Astrocyte of the hippocampus (primary cell): ENCODE measurements at regions not wholly inside any gene's neighbourhood (a gene's known extent, or its start where the extent isn't known, plus 50 kb on each side); places are given as distances from the start of the nearest gene placed in this dataset.
"Not testable (repeated sequence)": the region's sequence is repeated elsewhere in the genome, so short reads cannot be mapped to it uniquely, and the experiment has no call there.

Experiments used
- DNase-seq: peaks from one replicate; pipeline ENCODE4 v3.0.0; 2011; ENCODE audit warnings: low read depth, low spot score

DNA sequence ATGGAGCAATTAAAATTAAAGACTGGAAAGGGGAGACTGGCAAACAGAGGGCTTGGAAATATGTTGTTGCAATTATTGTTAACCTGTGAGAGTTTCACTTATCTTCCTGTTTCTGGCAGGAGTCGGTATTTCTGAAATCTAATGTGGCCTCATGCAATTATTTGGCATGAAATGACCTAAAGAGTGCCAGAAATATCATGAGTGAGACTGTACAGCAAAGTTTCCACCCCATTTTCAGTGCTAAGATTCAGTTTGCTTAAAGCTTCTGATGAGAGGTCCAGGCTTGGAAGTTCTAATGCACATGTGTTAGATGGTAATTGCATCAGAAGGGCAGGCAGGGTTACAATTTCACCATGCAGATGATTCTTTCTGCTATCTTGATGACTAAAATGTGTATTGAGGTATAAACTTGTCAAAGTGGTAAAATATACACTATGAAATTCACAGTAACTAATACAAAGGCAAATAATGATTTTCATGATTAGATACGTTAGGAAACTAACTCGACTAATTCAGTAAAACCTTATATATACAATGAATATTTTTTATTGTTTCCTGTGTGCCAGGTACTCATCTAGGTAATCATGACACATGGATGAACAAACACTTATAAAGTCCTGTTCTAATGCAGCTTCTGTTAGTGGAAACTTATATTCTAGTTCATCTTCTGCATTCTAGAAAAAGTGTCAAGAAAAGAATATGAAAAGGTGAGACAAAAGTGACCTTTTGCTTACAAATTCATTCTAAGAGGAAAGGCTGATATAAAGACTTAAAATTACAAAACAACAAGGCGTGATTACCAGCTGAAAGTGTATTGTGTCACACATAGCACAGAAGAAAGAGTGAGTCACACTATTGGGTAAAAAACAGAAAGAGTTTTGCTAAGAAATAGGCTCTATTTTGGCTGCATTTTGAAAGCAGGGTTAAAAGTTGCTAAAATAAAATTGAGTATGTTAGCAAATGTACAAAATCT, 533.4 kb upstream of the SEMA3D start:
- peak; percentile 54 for DNase-seq

DNA sequence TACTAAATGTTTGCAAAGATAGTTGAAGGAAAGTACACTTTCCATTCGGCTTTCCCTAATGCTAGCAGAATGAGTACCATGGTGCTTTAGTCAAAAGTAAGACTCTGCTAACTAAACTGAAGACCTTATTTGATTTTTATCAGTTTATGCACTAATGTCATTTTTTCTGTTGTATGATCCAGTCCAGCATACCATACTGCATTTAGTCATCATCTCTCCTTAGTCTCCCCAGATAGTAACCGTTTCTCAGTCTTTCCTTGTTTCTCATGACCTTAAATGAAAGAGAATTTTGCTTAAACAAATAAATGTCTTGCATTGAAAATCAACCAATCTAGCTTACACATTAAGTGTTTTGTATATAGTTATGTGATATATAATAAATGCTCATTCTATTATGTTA, 529.5 kb upstream of the SEMA3D start:
- DNase-seq: no peak

DNA sequence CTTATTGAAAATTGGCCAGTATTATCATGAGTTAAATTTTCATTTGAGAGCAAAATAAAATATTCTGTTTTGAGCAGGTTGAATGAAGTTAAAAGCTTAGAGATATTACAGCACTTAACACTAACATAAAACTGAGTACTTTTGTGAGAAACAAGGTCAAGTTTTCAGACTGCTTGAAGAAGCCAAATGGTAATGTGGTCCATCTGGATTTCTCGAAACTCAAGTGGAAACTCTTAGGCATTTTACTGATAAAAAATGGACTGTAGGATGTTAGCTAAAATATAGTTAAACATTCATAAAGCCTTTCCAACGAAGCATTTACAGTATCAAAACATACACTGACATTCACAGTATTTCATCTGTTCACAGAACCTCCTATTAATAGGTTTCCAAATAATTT, 528.1 kb upstream of the SEMA3D start:
- DNase-seq: no peak

DNA sequence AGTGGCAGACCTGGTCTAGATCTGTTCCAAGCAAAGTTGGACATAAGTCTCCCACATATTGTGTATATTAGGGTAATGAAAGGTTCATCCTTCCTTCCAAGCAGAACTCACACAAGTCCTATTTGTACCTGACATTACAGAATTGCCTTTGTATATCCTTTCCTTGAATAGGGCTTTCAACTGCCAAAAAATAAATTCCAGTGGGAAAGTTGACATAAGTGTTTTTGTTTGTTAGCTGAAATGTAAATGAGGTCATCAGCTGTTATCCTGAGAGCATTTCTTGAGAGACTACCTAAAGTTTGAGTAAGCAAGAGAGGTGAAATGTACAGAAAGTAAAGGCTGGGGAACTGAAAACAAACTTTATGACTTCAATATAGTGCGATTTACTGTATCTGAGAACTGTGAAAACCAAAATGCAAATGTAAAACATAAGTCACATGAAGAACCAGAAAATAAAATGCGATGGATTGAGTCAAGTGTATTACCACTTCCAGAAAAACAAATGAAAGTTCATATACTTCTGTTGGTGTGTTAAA, 527.3 kb upstream of the SEMA3D start:
- peak; percentile 23 for DNase-seq

DNA sequence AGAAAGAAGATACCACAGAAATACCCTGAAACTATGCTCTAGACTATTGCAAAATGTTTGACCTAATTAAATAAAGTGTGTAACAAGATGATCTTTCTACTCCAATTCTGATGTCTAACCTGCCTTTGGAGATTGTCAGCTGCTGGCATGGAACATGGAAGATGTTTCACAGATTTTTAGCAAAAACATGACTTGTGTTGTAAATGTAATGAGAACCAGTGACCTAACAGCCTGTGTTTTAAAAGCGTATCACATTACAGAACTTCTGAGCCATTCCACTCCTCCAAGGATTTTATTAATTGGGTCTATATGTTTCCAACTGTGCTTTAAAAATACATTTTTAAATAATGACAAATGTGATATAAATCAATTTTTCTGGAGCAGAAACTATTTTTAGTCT, 526.3 kb upstream of the SEMA3D start:
- DNase-seq: no peak

DNA sequence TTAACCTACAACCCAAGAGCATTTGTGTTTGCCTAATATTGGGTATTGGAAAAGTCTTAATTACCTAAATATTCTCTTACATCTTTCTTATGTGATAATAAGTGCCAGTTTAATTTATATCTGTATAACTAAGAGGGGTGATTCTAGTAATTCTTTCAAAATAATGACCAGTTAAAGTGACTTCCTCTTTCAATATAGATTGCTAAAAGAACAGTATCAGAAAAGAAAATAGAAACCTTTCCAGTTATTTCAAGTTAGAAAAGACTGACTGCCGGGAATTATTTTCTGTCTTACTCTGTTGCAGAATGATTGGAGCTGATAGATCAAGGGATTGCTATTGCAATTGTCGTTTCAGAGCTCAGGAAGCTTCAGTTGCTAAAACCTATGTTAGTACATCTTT, 525.0 kb upstream of the SEMA3D start:
- DNase-seq: no peak

DNA sequence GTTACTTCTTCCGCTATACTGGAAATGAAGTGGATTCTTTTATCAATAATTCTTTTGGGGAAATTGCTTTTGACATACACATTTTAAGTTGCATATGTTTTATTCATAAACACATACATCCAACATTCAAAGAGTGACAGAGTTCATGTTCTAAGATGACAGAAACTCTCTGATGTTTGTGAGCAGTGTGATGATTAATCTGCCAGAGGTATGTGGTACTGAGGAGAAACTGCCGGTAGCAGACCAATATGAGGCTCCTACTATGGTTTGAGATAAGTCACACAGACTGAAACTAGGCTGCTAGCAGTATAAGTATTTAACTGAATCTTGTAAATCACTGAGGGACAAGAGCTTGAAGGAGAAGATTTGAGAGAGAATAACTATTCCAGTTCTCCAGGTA, 524.1 kb upstream of the SEMA3D start:
- no peak for DNase-seq

DNA sequence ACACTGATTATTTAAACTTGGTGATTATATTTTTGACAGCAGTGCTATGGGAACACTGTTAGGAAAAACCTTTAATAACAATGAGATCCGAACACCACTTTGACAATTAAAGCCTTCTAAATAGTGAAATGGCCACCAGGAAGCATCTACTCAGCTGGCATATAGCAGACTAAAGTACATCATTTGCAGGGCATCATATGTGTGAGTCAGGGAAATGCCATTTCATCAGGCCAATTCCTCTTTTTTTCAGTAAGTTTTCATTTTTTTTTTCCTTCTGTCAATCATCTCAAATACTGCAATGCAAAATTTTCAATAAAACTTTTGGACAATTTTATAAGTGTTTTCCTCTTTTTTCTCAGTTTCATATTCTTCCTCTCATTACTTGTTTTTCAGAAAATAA, 521.4 kb upstream of the SEMA3D start:
- DNase-seq: no peak

DNA sequence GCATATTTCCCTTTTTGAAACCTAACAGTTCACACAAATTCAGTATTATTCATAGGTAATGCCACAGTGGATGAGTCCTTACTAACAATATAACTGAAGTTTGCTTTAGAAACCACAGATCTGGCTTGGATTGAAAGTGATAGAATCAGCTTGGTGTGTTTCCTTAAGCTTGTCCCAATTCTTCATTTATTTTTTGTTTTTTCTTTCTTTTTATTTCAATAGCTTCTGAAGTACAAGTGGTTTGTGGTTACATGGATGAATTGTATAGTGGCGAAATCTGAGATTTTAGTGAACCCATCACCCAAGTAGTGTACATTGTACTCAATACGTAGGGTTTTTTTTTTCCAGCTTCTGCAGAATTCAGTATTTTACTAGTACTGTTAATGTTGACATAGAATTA, 518.2 kb upstream of the SEMA3D start:
- peak; percentile 65 for DNase-seq

DNA sequence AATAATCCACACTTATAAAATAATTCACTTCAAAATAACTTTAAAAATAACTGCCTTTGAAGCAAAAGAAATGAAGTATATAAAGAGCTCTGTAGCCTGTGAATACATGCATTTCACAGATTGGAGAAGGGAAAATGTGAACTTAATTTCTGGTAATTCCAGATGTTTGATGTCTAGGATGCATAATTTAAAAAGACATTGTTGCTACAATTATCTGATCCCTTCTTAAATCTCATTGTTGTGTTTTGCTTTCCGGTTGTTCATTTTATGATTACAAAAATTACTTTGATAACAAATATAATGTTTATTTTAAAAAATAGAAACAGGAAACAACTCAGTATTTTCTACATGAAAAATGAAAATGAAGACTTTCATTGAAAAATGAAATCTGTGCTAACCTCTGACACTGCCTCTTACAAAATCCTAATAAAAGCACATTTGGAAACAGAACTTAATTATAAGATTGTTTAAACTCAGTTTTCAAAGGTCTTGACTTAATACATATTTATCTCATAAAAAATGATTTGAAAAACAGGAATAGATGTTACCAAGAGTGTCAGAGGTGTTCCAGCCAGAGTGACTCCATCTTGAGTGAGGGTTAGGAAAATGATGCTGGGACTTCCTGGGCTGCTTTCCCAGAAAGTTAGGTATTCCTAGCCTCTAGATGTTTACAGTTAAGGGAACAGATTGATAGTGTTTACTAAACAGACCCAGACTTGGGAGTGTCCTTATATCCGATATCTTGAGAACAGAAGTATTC, 516.6 kb upstream of the SEMA3D start:
- no peak for DNase-seq

DNA sequence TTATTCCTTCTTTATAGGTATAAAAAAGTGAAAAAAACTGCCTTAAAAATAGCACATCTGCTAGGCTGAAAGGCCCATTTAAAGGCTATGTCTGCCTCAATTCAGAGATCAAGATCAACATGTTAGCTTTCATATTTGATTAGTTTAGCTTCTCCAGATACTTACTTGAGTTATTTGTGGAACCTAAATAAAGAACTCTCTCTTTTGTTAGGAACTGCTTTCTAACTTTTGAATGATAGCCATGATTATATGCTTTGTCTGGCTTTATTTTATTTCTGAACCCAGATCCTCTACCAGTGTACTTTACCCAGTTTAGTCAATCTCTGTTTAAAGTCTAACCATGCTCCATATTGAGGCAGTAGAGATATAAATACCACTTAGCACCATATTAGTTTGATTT, 515.5 kb upstream of the SEMA3D start:
- no peak for DNase-seq

DNA sequence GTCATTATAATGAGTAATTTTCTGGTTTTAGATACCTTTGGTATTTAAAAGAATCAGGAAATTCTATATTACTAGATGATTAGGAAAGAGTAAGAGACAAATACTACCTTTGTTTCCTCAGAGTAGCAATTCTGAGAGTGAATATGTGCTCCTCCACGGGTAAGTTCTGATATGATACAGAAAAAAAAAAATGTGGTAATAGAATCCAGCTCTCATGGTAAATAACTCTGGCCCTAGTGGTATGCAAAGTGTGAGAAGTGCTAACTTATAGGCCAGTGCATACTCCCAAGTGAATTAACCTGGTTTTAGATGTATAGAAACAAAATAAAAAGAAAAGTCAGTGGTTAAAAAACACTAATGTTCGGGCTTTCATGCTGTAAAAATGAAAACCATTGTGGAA, 512.6 kb upstream of the SEMA3D start:
- DNase-seq: no peak

DNA sequence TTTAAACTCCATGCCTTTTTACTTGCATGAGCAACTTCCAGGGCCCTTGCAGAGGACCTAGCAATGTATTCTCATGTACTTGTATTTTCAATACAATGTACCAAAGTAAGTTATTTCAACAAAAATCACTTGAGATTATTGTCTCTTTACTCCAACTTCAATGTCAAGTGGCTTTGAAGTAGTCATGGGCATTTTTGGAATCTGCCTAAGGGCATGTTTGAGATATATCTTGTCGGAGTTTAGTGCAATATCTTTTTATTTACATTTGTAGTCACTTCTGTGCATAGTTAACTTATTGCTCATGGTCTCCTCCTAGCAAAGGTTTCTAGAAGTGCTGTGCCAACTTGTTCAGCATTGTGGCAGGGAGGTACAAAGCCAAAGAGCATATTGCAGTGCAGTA, 508.7 kb upstream of the SEMA3D start:
- DNase-seq: peak; percentile 31

DNA sequence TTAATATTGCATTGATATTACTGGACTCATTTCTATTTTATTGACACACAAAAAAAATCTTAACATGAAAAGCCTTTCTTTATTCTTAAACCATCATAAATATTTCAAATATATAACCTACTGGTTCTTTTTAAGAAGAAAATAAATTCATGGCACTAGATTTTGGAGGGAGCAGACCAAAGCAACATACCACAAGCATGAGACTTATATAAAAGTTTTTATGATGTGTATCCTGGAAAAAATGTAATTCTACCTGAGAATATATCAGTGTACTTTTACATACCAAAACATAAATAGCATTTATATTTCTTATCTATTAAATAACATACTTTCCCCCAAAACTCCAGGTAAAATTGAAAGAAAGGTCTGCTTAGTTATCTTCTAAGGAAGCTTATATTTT, 508.2 kb upstream of the SEMA3D start:
- DNase-seq: no peak

DNA sequence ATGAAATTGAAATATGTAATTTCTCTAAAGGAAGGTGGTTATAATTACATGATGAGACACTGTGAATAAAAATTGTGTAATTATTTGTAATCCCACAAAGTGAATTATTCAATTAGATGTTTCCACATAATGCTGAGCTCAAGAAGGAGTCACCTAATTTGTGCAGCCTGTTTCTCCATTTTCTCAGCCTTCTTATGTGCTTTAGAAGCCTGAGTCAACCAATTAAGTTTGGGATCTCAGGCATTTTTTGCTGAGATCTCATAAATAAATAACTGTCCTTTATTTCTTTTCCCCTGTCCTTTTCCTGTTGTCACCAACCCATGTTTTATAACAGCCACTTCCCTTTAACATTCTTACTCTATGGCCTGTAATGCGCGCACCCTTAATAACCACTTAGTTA, 506.5 kb upstream of the SEMA3D start:
- DNase-seq: no peak

DNA sequence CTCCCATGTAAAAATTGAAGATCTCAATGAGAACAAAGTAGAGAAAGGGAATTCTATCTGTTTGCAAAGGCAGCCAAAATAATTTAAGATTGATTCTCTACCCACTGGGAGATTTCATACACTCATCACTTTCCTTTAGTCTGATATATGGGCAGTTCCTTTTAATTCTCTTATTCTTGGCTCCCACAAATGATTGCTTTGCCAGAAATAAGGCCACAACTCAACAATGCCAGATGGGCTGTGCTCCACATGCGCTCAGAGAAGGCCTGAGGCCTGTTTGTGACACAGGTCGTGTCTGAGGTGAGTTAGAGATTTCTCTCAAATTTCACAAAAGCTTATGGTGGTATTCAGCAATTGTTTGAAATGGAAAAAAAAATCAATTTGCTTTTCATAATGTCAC, 501.9 kb upstream of the SEMA3D start:
- DNase-seq: peak; percentile 53

DNA sequence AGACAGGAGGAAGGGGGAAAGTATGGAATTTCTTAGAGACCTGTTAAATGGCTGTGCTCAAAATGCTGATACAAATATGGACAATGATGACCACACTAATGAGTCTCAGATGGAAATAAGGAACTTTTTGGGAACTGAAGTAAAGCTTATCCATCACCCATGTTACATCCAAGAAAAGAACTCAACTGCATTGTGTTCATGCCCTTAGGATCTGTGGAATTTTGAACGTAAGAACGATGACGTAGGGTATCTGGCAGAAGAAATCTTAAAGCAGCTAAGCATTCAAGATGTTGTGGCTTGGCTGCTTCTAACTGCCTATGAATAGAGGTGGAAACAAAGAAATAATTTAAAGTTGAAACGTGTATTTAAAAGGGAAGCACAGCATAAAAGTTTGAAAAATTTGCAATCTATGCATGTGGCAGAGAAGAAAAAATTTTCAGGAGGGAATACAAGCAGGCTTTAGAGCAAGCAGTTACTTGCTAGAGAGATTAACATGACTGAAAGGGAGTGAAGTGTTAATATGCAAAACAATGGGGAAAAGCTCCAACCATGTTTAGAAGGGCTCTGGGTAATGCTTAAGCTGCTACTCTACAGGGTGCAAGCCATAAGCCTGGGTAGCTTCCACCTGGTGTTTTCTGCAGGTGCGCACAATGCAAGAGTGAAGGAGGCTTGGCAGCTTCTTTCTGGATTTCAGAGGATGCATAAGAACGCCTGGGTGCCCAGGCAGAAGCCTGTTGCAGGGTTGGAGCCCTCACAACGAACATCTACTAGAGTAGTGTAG, 499.7 kb upstream of the SEMA3D start:
- no peak for DNase-seq

DNA sequence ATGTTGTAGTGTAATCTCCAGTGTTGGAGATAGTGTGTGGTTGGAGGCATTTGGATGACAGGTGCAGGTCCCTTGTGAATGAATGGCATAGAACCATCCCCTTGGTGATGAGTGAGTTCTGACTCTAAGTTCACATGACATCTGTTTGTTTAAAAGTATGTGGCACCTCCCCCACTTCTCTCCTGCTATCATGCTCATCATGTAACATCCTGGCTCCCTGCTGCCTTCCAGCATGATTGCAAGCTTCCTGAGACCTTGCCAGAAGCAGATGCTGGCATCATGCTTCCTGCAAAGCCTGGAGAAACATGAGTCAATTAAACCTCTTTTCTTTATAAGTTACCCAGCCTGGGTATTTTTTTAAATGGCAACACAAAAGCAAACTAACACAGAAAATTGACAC, 499.0 kb upstream of the SEMA3D start:
- no peak for DNase-seq

DNA sequence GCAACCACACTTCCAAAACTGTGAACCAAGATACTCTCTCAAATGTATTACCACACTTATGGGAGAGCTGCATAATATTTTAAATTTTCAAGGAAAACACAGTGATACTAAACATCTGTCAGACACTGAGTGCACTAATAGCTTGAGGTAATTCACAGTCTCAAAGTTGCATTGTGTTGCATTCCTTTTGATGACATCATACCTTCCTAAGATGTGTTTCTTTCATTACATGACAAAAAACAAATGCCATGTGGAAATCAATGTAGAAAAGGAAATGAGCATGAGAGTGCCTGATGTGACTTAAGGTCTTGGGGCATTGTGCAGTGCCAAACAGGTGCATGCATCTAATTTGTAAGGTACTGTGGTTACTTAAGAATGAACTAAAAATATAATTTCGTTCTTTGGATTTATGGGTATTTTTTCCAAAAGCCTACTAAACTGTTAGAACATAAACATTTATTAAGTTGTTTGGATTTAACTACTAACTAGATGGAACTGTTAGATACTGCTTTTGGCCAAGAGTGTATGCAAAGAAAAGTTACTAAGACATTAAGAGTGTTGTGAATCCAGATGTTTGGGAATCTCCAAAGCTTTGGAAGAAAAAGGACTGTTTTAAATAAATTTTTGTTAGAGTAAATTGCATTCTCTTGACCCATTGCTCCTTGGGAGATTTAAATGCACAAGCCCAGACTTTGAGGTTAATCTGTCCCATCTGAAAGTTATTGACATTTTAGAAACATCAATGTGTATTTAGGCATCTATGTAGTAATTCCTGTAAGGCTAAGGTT, 496.2 kb upstream of the SEMA3D start:
- peak; percentile 36 for DNase-seq

DNA sequence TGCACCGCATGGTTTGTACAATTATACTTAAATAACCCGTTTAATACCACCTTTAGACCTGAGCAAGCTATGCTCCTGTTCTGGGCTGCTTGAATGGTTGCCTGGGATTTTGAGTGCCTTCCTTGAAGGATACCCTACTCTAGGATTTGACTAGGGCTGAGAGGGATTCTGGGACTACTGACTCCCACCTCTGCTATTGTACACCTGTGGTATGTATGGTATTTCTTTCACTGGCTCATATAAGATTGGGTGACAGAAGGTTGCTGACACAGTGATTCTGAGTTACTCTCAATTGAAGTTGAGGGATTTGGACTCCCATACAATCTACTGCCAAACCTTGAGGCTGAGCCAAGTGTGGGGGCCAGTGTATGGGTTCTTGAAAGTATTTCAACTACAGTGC, 494.4 kb upstream of the SEMA3D start:
- DNase-seq: no peak

DNA sequence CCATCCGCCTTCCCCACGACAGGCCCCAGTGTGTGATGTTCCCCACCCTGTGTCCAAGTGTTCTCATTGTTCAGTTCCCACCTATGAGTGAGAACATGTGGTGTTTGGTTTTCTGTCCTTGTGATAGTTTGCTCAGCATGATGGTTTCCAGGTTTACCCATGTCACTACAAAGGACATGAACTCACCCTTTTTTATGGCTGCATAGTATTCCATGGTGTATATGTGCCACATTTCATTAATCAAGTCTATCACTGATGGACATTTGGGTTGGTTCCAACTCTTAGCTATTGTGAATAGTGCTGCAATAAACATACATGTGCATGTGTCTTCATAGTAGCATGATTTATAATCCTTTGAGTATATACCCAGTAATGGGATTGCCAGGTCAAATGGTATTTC, 488.2 kb upstream of the SEMA3D start:
- DNase-seq: not testable (repeated sequence)
